ENCODE measurements at regions not wholly inside any gene's neighbourhood (a gene's known extent, or its start where the extent isn't known, plus 50 kb on each side); places are given as distances from the start of the nearest gene placed in this dataset.
A peak's percentile ranks its signal among the peaks of the same experiment; 100 is the strongest.
"Not testable (repeated sequence)": the region's sequence is repeated elsewhere in the genome, so short reads cannot be mapped to it uniquely, and the experiment has no call there.

- no peak for DNase-seq (ENCODE audit: low read depth in 2 of 2)
Measured at GRCh38 chr10:70987396-70988130, 99.2 kb upstream of the PCBD1 start.

GRCh38 chr10:70990156-70990555 lies 101.8 kb upstream of the PCBD1 start:
- not testable (repeated sequence) for DNase-seq (ENCODE audit: low read depth in 2 of 2)

- DNase-seq (ENCODE audit: low read depth in 2 of 2) = no peak
Measured at GRCh38 chr10:70990681-70991080, 102.3 kb upstream of the PCBD1 start.

GRCh38 chr10:70991140-70992124 lies 103.1 kb upstream of the PCBD1 start:
- no peak for DNase-seq (ENCODE audit: low read depth in 2 of 2)

GRCh38 chr10:70992436-70992835 lies 104.1 kb upstream of the PCBD1 start:
- DNase-seq (ENCODE audit: low read depth in 2 of 2) = no peak

- DNase-seq (ENCODE audit: low read depth in 2 of 2) = no peak
Measured at GRCh38 chr10:70993051-70993450, 104.7 kb upstream of the PCBD1 start.

GRCh38 chr10:70996549-70996948 lies 108.2 kb upstream of the PCBD1 start:
- no peak for DNase-seq (ENCODE audit: low read depth in 2 of 2)

- DNase-seq (ENCODE audit: low read depth in 2 of 2) = no peak
Measured at GRCh38 chr10:70997236-70997635, 108.9 kb upstream of the PCBD1 start.

- no peak for DNase-seq (ENCODE audit: low read depth in 2 of 2)
Measured at GRCh38 chr10:70998086-70998485, 109.7 kb upstream of the PCBD1 start.

GRCh38 chr10:71001470-71001869 lies 113.1 kb upstream of the PCBD1 start:
- DNase-seq (ENCODE audit: low read depth in 2 of 2) = no peak

- no peak for DNase-seq (ENCODE audit: low read depth in 2 of 2)
Measured at GRCh38 chr10:71004176-71005075, 116.1 kb upstream of the PCBD1 start.

- no peak for DNase-seq (ENCODE audit: low read depth in 2 of 2)
Measured at GRCh38 chr10:71005337-71006305, 117.3 kb upstream of the PCBD1 start.

- DNase-seq (ENCODE audit: low read depth in 2 of 2) = no peak
Measured at GRCh38 chr10:71006506-71006905, 118.1 kb upstream of the PCBD1 start.

GRCh38 chr10:71007516-71007915 lies 119.2 kb upstream of the PCBD1 start:
- DNase-seq (ENCODE audit: low read depth in 2 of 2) = no peak

GRCh38 chr10:71008150-71008549 lies 119.8 kb upstream of the PCBD1 start:
- DNase-seq (ENCODE audit: low read depth in 2 of 2) = no peak

GRCh38 chr10:71009126-71009525 lies 120.8 kb upstream of the PCBD1 start:
- DNase-seq (ENCODE audit: low read depth in 2 of 2) = peak in 1 of 2 donors; percentile 31

- peak in 1 of 2 donors; percentile 23 for DNase-seq (ENCODE audit: low read depth in 2 of 2)
Measured at GRCh38 chr10:71010730-71011129, 122.4 kb upstream of the PCBD1 start.

- DNase-seq (ENCODE audit: low read depth in 2 of 2) = no peak
Measured at GRCh38 chr10:71011141-71011540, 122.8 kb upstream of the PCBD1 start.

GRCh38 chr10:71014021-71014805 lies 125.8 kb upstream of the PCBD1 start:
- no peak for DNase-seq (ENCODE audit: low read depth in 2 of 2)

Measured in lung microvascular endothelial cell (primary cell).